ENCODE measurements at regions not wholly inside any gene's neighbourhood (a gene's known extent, or its start where the extent isn't known, plus 50 kb on each side); places are given as distances from the start of the nearest gene placed in this dataset.

DNA sequence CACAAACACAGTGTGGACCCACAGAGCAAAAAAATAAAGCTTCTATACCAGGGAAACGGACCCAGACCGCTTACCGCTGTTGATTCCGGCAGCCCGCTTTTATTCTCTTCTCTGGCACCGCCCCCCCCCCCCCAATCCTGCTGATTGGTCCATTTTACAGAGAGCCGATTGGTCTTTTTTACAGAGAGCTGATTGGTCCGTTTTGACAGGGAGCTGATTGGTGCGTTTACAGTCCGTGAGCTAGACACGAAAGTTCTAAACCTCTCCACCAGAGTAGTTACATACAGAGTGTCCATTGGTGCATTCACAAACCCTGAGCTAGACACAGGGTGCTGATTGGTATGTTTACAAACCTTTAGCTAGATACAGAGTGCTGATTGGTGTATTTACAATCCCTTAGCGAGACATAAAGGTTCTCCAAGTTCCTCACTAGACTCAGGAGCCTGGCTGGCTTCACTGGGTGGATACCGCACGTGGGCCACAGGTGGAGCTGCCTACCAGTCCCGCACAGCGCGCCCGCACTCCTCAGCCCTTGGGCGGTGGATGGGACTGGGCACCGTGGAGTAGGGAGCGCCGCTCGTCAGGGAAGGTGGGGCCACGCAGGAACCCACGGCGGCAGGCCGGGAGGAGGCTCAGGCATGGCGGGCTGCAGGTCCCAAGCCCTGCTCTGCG lies 92.4 kb downstream of the HAPSTR1 start:
- Histone ChIP-seq H3K27me3 (ENCODE audit: control insufficient read depth in 4 of 4, insufficient read depth in 4 of 4, low read length in 3 of 4) (no peaks in the 10 kb centered on the region), H3K36me3 (ENCODE audit: control insufficient read depth in 4 of 4, insufficient read depth in 3 of 4, low read depth in 1 of 4, low read length in 3 of 4) (no peaks in the 10 kb centered on the region), H3K27ac (ENCODE audit: low read depth in 1 of 2, low read length in 2 of 2) (no peak overlapping the region), H3K9me3 (ENCODE audit: control insufficient read depth in 4 of 4, low read length in 3 of 4) (no peaks in the 10 kb centered on the region), H3K4me1 (ENCODE audit: control insufficient read depth in 4 of 4, insufficient read depth in 4 of 4, low read length in 3 of 4) (no peaks in the 10 kb centered on the region), H3K9ac (ENCODE audit: low read depth in 1 of 2, low read length in 2 of 2) (no peak overlapping the region), H3K4me3 (ENCODE audit: low read depth in 1 of 3, low read length in 3 of 3) (no peak overlapping the region)
- no peak for DNase-seq (ENCODE audit: low spot score)
- TF ChIP-seq EGR1 (IDR thresholded peaks at IDR 0.05; ENCODE audit: low read depth in 2 of 2) (no peak), TAF1 (conservative IDR thresholded peaks at IDR 0.05) (no peak), GABPA (IDR thresholded peaks at IDR 0.05 in 1 of 2, conservative IDR thresholded peaks at IDR 0.05 in 1 of 2) (no peak), RXRA (IDR thresholded peaks at IDR 0.05) (no peak), NR2F2 (IDR thresholded peaks at IDR 0.05) (no peak), HNF4G (IDR thresholded peaks at IDR 0.05) (no peak), YY1 (IDR thresholded peaks at IDR 0.05) (no peak), JUND (IDR thresholded peaks at IDR 0.05) (no peak), SP1 (IDR thresholded peaks at IDR 0.05) (no peak), FOXA1 (IDR thresholded peaks at IDR 0.05) (no peak), FOXA2 (IDR thresholded peaks at IDR 0.05) (no peak)
- TF ChIP-seq, protein P1, sequence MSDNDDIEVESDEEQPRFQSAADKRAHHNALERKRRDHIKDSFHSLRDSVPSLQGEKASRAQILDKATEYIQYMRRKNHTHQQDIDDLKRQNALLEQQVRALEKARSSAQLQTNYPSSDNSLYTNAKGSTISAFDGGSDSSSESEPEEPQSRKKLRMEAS (IDR thresholded peaks at IDR 0.05) = no peak
- TF ChIP-seq, protein P2, sequence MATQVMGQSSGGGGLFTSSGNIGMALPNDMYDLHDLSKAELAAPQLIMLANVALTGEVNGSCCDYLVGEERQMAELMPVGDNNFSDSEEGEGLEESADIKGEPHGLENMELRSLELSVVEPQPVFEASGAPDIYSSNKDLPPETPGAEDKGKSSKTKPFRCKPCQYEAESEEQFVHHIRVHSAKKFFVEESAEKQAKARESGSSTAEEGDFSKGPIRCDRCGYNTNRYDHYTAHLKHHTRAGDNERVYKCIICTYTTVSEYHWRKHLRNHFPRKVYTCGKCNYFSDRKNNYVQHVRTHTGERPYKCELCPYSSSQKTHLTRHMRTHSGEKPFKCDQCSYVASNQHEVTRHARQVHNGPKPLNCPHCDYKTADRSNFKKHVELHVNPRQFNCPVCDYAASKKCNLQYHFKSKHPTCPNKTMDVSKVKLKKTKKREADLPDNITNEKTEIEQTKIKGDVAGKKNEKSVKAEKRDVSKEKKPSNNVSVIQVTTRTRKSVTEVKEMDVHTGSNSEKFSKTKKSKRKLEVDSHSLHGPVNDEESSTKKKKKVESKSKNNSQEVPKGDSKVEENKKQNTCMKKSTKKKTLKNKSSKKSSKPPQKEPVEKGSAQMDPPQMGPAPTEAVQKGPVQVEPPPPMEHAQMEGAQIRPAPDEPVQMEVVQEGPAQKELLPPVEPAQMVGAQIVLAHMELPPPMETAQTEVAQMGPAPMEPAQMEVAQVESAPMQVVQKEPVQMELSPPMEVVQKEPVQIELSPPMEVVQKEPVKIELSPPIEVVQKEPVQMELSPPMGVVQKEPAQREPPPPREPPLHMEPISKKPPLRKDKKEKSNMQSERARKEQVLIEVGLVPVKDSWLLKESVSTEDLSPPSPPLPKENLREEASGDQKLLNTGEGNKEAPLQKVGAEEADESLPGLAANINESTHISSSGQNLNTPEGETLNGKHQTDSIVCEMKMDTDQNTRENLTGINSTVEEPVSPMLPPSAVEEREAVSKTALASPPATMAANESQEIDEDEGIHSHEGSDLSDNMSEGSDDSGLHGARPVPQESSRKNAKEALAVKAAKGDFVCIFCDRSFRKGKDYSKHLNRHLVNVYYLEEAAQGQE (IDR thresholded peaks at IDR 0.05) = no peak
- TF ChIP-seq, protein P3, sequence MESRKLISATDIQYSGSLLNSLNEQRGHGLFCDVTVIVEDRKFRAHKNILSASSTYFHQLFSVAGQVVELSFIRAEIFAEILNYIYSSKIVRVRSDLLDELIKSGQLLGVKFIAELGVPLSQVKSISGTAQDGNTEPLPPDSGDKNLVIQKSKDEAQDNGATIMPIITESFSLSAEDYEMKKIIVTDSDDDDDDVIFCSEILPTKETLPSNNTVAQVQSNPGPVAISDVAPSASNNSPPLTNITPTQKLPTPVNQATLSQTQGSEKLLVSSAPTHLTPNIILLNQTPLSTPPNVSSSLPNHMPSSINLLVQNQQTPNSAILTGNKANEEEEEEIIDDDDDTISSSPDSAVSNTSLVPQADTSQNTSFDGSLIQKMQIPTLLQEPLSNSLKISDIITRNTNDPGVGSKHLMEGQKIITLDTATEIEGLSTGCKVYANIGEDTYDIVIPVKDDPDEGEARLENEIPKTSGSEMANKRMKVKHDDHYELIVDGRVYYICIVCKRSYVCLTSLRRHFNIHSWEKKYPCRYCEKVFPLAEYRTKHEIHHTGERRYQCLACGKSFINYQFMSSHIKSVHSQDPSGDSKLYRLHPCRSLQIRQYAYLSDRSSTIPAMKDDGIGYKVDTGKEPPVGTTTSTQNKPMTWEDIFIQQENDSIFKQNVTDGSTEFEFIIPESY (IDR thresholded peaks at IDR 0.05) = no peak
- TF ChIP-seq, protein P4, sequence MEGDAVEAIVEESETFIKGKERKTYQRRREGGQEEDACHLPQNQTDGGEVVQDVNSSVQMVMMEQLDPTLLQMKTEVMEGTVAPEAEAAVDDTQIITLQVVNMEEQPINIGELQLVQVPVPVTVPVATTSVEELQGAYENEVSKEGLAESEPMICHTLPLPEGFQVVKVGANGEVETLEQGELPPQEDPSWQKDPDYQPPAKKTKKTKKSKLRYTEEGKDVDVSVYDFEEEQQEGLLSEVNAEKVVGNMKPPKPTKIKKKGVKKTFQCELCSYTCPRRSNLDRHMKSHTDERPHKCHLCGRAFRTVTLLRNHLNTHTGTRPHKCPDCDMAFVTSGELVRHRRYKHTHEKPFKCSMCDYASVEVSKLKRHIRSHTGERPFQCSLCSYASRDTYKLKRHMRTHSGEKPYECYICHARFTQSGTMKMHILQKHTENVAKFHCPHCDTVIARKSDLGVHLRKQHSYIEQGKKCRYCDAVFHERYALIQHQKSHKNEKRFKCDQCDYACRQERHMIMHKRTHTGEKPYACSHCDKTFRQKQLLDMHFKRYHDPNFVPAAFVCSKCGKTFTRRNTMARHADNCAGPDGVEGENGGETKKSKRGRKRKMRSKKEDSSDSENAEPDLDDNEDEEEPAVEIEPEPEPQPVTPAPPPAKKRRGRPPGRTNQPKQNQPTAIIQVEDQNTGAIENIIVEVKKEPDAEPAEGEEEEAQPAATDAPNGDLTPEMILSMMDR (IDR thresholded peaks at IDR 0.05; ENCODE audit: low read depth, low read length, missing input control) = no peak
- WGBS = 83% methylated on average over 29 of the region's 29 CpGs

DNA sequence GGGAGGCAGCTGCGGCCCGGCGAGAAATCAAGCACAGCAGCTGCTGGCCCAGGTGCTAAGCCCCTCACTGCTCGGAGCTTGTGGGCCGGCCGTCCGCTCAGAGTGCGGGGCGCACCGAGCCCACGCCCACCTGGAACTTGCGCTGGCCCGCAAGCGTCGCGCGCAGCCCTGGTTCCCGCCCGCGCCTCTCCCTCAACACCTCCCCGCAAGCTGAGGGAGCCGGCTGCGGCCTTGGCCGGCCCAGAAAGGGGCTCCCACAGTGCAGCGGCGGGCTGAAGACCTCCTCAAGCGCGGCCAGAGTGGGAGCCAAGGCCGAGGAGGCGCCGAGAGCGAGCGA lies 92.9 kb downstream of the HAPSTR1 start:
- H3K4me3 ChIP-seq (ENCODE audit: low read depth in 1 of 3, low read length in 3 of 3) = no peak overlapping the region
- no peak for TF ChIP-seq NR2F2 (IDR thresholded peaks at IDR 0.05)
- TF ChIP-seq SP1 (IDR thresholded peaks at IDR 0.05) = no peak
- WGBS = 81% methylated on average over 33 of the region's 33 CpGs
- H3K36me3 ChIP-seq (ENCODE audit: control insufficient read depth in 4 of 4, insufficient read depth in 3 of 4, low read depth in 1 of 4, low read length in 3 of 4) = no peaks in the 10 kb centered on the region
- no peak for DNase-seq (ENCODE audit: low spot score)
- H3K9me3 ChIP-seq (ENCODE audit: control insufficient read depth in 4 of 4, low read length in 3 of 4) = no peaks in the 10 kb centered on the region
- no peaks in the 10 kb centered on the region for H3K27me3 ChIP-seq (ENCODE audit: control insufficient read depth in 4 of 4, insufficient read depth in 4 of 4, low read length in 3 of 4)
- no peak overlapping the region for H3K27ac ChIP-seq (ENCODE audit: low read depth in 1 of 2, low read length in 2 of 2)
- H3K9ac ChIP-seq (ENCODE audit: low read depth in 1 of 2, low read length in 2 of 2) = no peak overlapping the region
- no peaks in the 10 kb centered on the region for H3K4me1 ChIP-seq (ENCODE audit: control insufficient read depth in 4 of 4, insufficient read depth in 4 of 4, low read length in 3 of 4)

Measured in liver (tissue), 8 donors.